Liver (tissue), 7 donors: ENCODE measurements at regions not wholly inside any gene's neighbourhood (a gene's known extent, or its start where the extent isn't known, plus 50 kb on each side); places are given as distances from the start of the nearest gene placed in this dataset.

Experiments
- DNase-seq: peaks from one replicate; pipeline ENCODE4 v3.0.0-alpha.2; 2017; ENCODE audit warnings: low spot score
- H3K27ac ChIP-seq, 2 donors: one replicate each; pipeline ENCODE4 v1.7.0; 2013; ENCODE audit warnings: inconsistent platforms in 2 of 2, low read length in 2 of 2, control low read depth in 1 of 2, low read depth in 1 of 2, mild to moderate bottlenecking in 1 of 2
- H3K27me3 ChIP-seq, 4 donors: one replicate each; pipeline versions ENCODE4 v1.6.1 to v1.7.0; 2013; ENCODE audit warnings: low read length in 3 of 4, inconsistent platforms in 1 of 4, mild to moderate bottlenecking in 1 of 4, moderate library complexity in 1 of 4; ENCODE audit not compliant: control insufficient read depth in 4 of 4, insufficient read depth in 4 of 4
- H3K36me3 ChIP-seq, 4 donors: one replicate each; pipeline versions ENCODE4 v1.6.1 to v1.7.0; 2013; ENCODE audit warnings: low read length in 3 of 4, mild to moderate bottlenecking in 3 of 4, low read depth in 1 of 4, moderate library complexity in 1 of 4; ENCODE audit not compliant: control insufficient read depth in 4 of 4, insufficient read depth in 3 of 4
- H3K4me1 ChIP-seq, 4 donors: one replicate each; pipeline versions ENCODE4 v1.6.1 to v1.7.0; 2013; ENCODE audit warnings: low read length in 3 of 4, mild to moderate bottlenecking in 3 of 4, moderate library complexity in 1 of 4; ENCODE audit not compliant: control insufficient read depth in 4 of 4, insufficient read depth in 4 of 4
- H3K4me3 ChIP-seq, 3 donors: one replicate each; pipeline versions ENCODE4 v1.6.1 to v1.7.0; 2013; ENCODE audit warnings: low read length in 3 of 3, control low read depth in 1 of 3, low read depth in 1 of 3, mild to moderate bottlenecking in 1 of 3
- H3K9ac ChIP-seq, 2 donors: one replicate each; pipeline ENCODE4 v1.7.0; 2013; ENCODE audit warnings: low read length in 2 of 2, mild to moderate bottlenecking in 2 of 2, moderate library complexity in 2 of 2, control low read depth in 1 of 2, low read depth in 1 of 2
- H3K9me3 ChIP-seq, 4 donors: one replicate each; pipeline versions ENCODE4 v1.6.1 to v1.7.0; 2013; ENCODE audit warnings: low read length in 3 of 4; ENCODE audit not compliant: control insufficient read depth in 4 of 4
- FOXA1 ChIP-seq: IDR thresholded peaks from 2 replicates; pipeline ENCODE4 v1.6.1; 2016; ENCODE audit warnings: antibody characterized with exemption
- FOXA2 ChIP-seq: IDR thresholded peaks from 2 replicates; pipeline ENCODE4 v1.6.1; 2016; ENCODE audit warnings: antibody characterized with exemption
- HNF4A ChIP-seq, 2 donors: conservative IDR thresholded peaks; 2 replicates each; pipeline ENCODE4 v1.6.1; 2016; ENCODE audit warnings: antibody characterized with exemption in 2 of 2, mild to moderate bottlenecking in 2 of 2
- JUND ChIP-seq, 2 donors: IDR thresholded peaks; 2 replicates each; pipeline ENCODE4 v1.6.1; 2016; ENCODE audit warnings: antibody characterized with exemption in 2 of 2
- NR2F2 ChIP-seq: IDR thresholded peaks from 2 replicates; pipeline ENCODE4 v1.6.1; 2016; ENCODE audit warnings: antibody characterized with exemption
- RAD21 ChIP-seq, 2 donors: IDR thresholded peaks; 2 replicates each; pipeline ENCODE4 v1.6.1; 2016; ENCODE audit warnings: antibody characterized with exemption in 2 of 2, mild to moderate bottlenecking in 2 of 2
- RXRA ChIP-seq, 2 donors: IDR thresholded peaks; 2 replicates each; pipeline ENCODE4 v1.6.1; 2017 to 2018; ENCODE audit warnings: antibody characterized with exemption in 2 of 2, mild to moderate bottlenecking in 1 of 2
- SP1 ChIP-seq: IDR thresholded peaks from 2 replicates; pipeline ENCODE4 v1.6.1; 2018; ENCODE audit warnings: antibody characterized with exemption, mild to moderate bottlenecking
- YY1 ChIP-seq: IDR thresholded peaks from 2 replicates; pipeline ENCODE4 v1.6.1; 2016; ENCODE audit warnings: antibody characterized with exemption, mild to moderate bottlenecking
- WGBS: extraction: QIAGEN DNeasy Blood & Tissue Kit; methylation state at CpG from one replicate; pipeline ENCODE4 v1.1.7; 2013; 5-methylcytosine and 5-hydroxymethylcytosine counted together
- TF ChIP-seq, protein P1 (sequence below): IDR thresholded peaks from 2 replicates; pipeline ENCODE4 v1.6.1; 2016; ENCODE audit warnings: antibody characterized with exemption
- TF ChIP-seq, protein P2 (sequence below): IDR thresholded peaks from 2 replicates; pipeline ENCODE4 v1.6.1; 2016; ENCODE audit warnings: antibody characterized with exemption
- TF ChIP-seq, protein P3 (sequence below): IDR thresholded peaks from 2 replicates; pipeline ENCODE4 v1.6.1; 2016; ENCODE audit warnings: antibody characterized with exemption, mild to moderate bottlenecking
- donor health status: healthy.
- donor health status: healthy.
- donor health status: healthy.
- donor health status: healthy.

DNA sequence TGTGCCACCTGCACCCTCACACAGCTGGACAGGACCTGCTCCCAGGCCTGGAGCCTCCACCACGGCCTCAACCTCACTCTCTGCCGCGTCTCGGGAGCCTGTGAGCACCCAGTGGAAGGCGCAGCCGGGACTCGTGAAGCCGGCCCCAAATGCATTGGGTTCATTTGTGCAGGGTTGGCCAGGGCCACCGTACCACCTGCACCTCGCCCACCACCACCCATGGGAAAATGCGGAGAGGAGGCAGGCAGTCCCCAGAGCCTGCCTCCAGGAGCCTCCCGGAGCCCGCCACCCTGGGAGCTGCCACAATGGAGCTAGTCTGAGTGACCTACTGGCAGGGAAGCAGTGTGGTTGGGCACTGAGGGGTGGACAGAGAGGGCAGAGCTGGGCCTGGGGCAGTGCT, 62.5 kb upstream of the HRH1 start:
- 94% methylated on average over 13 of the region's 13 CpGs for WGBS

DNA sequence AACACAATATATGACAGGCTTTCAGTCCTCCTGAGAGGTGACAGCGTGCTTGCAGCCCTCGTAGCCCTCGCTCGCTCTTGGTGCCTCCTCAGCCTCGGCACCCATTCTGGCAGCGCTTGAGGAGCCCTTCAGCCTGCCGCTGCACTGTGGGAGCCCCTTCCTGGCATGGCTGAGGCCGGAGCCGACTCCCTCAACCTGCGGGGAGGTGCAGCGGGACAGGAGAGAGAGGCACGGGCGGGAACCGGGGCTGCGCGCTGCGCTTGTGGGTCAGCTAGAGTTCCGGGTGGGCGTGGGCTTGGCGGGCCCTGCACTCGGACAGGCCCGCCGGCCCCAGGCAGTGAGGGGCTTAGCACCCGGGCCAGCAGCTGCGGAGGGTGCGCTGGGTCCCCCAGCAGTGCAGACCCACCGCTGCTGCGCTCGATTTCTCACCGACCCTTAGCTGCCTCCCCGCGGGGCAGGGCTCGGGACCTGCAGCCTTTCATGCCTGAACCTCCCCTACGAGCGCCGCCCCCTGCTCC, 60.4 kb upstream of the HRH1 start:
- no peaks in the 10 kb centered on the region for H3K4me1 ChIP-seq
- no peak for DNase-seq
- TF ChIP-seq RAD21 (IDR thresholded peaks at IDR 0.05) (no peak), YY1 (no peak)
- 93% methylated on average over 36 of the region's 36 CpGs for WGBS
- H3K9ac ChIP-seq = no peak overlapping the region
- H3K36me3 ChIP-seq = no peaks in the 10 kb centered on the region
- no peak overlapping the region for H3K27ac ChIP-seq
- H3K27me3 ChIP-seq = peaks cover 0 to 5% (median under 1%) of the 10 kb centered on the region in 4 donors
- peaks cover 0 to 6% (median 3%) of the 10 kb centered on the region in 4 donors for H3K9me3 ChIP-seq
- no peak overlapping the region for H3K4me3 ChIP-seq

More for the DNA sequence above, 62.5 kb upstream of the HRH1 start:
- TF ChIP-seq, protein P1, sequence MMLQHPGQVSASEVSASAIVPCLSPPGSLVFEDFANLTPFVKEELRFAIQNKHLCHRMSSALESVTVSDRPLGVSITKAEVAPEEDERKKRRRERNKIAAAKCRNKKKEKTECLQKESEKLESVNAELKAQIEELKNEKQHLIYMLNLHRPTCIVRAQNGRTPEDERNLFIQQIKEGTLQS = no peak
- TF ChIP-seq JUND (IDR thresholded peaks at IDR 0.05) (no peak), SP1 (no peak), FOXA1 (no peak), YY1 (no peak), FOXA2 (no peak), RXRA (IDR thresholded peaks at IDR 0.05) (no peak), HNF4A (conservative IDR thresholded peaks at IDR 0.05) (no peak), RAD21 (IDR thresholded peaks at IDR 0.05) (no peak), NR2F2 (no peak)
- TF ChIP-seq, protein P2, sequence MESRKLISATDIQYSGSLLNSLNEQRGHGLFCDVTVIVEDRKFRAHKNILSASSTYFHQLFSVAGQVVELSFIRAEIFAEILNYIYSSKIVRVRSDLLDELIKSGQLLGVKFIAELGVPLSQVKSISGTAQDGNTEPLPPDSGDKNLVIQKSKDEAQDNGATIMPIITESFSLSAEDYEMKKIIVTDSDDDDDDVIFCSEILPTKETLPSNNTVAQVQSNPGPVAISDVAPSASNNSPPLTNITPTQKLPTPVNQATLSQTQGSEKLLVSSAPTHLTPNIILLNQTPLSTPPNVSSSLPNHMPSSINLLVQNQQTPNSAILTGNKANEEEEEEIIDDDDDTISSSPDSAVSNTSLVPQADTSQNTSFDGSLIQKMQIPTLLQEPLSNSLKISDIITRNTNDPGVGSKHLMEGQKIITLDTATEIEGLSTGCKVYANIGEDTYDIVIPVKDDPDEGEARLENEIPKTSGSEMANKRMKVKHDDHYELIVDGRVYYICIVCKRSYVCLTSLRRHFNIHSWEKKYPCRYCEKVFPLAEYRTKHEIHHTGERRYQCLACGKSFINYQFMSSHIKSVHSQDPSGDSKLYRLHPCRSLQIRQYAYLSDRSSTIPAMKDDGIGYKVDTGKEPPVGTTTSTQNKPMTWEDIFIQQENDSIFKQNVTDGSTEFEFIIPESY = no peak
- TF ChIP-seq, protein P3, sequence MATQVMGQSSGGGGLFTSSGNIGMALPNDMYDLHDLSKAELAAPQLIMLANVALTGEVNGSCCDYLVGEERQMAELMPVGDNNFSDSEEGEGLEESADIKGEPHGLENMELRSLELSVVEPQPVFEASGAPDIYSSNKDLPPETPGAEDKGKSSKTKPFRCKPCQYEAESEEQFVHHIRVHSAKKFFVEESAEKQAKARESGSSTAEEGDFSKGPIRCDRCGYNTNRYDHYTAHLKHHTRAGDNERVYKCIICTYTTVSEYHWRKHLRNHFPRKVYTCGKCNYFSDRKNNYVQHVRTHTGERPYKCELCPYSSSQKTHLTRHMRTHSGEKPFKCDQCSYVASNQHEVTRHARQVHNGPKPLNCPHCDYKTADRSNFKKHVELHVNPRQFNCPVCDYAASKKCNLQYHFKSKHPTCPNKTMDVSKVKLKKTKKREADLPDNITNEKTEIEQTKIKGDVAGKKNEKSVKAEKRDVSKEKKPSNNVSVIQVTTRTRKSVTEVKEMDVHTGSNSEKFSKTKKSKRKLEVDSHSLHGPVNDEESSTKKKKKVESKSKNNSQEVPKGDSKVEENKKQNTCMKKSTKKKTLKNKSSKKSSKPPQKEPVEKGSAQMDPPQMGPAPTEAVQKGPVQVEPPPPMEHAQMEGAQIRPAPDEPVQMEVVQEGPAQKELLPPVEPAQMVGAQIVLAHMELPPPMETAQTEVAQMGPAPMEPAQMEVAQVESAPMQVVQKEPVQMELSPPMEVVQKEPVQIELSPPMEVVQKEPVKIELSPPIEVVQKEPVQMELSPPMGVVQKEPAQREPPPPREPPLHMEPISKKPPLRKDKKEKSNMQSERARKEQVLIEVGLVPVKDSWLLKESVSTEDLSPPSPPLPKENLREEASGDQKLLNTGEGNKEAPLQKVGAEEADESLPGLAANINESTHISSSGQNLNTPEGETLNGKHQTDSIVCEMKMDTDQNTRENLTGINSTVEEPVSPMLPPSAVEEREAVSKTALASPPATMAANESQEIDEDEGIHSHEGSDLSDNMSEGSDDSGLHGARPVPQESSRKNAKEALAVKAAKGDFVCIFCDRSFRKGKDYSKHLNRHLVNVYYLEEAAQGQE = no peak
- no peak for DNase-seq
- no peak overlapping the region for H3K27ac ChIP-seq
- no peak overlapping the region for H3K9ac ChIP-seq
- H3K4me1 ChIP-seq = no peaks in the 10 kb centered on the region
- no peak overlapping the region for H3K4me3 ChIP-seq
- H3K27me3 ChIP-seq = peaks cover 0 to 5% (median 0%) of the 10 kb centered on the region in 4 donors
- H3K36me3 ChIP-seq = no peaks in the 10 kb centered on the region
- peaks cover 0 to 6% (median 3%) of the 10 kb centered on the region in 4 donors for H3K9me3 ChIP-seq

DNA sequence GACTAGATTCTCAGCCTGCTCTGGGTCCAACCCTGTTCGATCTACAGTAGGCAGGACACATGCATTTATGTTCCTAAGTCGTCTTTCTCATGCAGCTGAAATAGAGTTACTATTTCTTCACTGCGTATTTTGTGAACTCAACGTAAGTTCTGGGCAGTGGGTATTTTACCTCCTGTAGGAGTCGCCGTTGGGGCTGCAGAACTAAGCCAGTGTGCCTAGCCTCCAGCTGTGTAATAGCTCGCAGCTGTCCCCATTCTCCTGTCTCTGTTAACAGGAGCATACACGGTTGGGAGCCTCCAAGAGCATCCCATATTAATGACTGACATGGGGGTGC, 58.4 kb upstream of the HRH1 start:
- no peaks in the 10 kb centered on the region for H3K36me3 ChIP-seq
- TF ChIP-seq JUND (IDR thresholded peaks at IDR 0.05) (no peak), SP1 (no peak)
- peaks cover 0 to 5% (median under 1%) of the 10 kb centered on the region in 4 donors for H3K27me3 ChIP-seq
- DNase-seq = no peak
- H3K4me1 ChIP-seq = no peaks in the 10 kb centered on the region
- WGBS = 63% methylated on average over 8 of the region's 8 CpGs
- no peak overlapping the region for H3K4me3 ChIP-seq
- H3K9ac ChIP-seq = no peak overlapping the region
- peaks cover 0 to 6% (median 3%) of the 10 kb centered on the region in 4 donors for H3K9me3 ChIP-seq
- H3K27ac ChIP-seq = no peak overlapping the region
